ENCODE measurements at regions not wholly inside any gene's neighbourhood (a gene's known extent, or its start where the extent isn't known, plus 50 kb on each side); places are given as distances from the start of the nearest gene placed in this dataset.

DNA sequence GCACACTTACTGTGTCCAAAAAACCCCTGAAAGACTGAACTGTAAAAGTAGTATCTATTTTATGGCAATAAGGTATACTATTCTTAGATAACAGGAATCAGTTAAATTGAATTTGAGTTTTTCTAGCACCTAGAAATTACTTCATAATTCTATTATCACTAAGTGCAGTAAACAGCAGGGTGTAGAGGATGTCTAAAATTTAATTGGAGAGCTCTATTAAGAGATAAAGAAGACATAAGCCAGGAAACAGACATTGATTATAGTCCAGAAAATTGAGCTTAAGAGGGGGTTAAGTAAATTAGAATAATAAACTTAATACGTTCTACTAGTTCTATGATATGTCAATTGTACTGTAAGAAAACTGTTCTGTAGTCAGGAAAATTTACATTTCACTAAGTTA, 403.5 kb upstream of the CBLB start:
- TF ChIP-seq, protein P1, sequence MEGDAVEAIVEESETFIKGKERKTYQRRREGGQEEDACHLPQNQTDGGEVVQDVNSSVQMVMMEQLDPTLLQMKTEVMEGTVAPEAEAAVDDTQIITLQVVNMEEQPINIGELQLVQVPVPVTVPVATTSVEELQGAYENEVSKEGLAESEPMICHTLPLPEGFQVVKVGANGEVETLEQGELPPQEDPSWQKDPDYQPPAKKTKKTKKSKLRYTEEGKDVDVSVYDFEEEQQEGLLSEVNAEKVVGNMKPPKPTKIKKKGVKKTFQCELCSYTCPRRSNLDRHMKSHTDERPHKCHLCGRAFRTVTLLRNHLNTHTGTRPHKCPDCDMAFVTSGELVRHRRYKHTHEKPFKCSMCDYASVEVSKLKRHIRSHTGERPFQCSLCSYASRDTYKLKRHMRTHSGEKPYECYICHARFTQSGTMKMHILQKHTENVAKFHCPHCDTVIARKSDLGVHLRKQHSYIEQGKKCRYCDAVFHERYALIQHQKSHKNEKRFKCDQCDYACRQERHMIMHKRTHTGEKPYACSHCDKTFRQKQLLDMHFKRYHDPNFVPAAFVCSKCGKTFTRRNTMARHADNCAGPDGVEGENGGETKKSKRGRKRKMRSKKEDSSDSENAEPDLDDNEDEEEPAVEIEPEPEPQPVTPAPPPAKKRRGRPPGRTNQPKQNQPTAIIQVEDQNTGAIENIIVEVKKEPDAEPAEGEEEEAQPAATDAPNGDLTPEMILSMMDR (conservative IDR thresholded peaks at IDR 0.05; ENCODE audit: low read length): no peak
- no peak for TF ChIP-seq EZH2phosphoT487 (IDR thresholded peaks at IDR 0.05; ENCODE audit: borderline replicate concordance)
